GM12875 (cell line): ENCODE measurements at regions not wholly inside any gene's neighbourhood (a gene's known extent, or its start where the extent isn't known, plus 50 kb on each side); places are given as distances from the start of the nearest gene placed in this dataset.

Source experiments
- H3K4me3 ChIP-seq: one replicate; pipeline ENCODE4 v1.5.1; 2011; ENCODE audit warnings: low read depth, low read length, control low read depth
- TF ChIP-seq, protein P1 (sequence below): IDR thresholded peaks from 2 replicates; pipeline ENCODE4 v1.5.1; 2011; ENCODE audit warnings: low read depth, mild to moderate bottlenecking, control low read depth, inconsistent platforms, low read length, moderate library complexity, borderline replicate concordance; ENCODE audit not compliant: insufficient read depth

DNA sequence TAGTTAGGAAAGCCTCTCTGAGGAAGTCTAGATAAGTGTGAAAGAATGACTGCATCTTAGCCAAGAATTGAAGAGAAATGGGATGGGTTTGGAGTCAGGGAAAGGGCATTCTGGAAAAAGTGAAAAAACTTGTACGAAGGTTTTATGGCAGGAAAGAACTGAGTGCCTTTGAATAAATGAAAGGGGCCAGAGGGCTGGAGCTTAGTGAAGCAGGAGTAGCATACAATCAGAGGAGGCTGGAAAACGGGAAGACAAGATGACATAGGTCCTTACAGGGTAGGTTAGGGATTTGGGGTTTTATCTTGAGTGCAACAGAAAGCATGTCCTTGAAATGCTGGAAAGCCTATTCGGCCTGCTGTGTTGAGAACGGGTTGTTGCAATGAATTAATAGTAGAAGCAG is 152.6 kb upstream of the RND3 start:
- TF ChIP-seq, protein P1, sequence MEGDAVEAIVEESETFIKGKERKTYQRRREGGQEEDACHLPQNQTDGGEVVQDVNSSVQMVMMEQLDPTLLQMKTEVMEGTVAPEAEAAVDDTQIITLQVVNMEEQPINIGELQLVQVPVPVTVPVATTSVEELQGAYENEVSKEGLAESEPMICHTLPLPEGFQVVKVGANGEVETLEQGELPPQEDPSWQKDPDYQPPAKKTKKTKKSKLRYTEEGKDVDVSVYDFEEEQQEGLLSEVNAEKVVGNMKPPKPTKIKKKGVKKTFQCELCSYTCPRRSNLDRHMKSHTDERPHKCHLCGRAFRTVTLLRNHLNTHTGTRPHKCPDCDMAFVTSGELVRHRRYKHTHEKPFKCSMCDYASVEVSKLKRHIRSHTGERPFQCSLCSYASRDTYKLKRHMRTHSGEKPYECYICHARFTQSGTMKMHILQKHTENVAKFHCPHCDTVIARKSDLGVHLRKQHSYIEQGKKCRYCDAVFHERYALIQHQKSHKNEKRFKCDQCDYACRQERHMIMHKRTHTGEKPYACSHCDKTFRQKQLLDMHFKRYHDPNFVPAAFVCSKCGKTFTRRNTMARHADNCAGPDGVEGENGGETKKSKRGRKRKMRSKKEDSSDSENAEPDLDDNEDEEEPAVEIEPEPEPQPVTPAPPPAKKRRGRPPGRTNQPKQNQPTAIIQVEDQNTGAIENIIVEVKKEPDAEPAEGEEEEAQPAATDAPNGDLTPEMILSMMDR: no peak

DNA sequence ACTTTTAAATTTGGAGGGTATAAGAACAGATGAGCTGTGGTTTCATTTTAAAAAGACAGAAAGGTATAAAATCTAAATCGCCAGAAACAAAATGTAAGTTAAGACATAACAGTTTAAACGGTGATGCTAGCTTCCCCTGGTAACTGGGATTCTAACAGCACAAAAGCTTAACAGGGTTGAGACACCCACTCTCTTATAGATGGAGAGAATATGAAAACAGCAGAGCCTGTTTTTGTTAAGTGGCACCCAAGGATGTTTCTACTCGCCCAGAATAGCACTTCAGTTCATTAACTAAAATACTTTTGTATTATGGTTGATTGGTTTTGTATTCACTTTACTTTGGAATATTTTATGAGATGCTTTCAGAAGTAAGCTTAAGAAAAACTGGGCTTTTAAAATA is 151.9 kb upstream of the RND3 start:
- TF ChIP-seq, protein P1: no peak

More for the DNA sequence above, 152.6 kb upstream of the RND3 start:
- no peak overlapping the region for H3K4me3 ChIP-seq

DNA sequence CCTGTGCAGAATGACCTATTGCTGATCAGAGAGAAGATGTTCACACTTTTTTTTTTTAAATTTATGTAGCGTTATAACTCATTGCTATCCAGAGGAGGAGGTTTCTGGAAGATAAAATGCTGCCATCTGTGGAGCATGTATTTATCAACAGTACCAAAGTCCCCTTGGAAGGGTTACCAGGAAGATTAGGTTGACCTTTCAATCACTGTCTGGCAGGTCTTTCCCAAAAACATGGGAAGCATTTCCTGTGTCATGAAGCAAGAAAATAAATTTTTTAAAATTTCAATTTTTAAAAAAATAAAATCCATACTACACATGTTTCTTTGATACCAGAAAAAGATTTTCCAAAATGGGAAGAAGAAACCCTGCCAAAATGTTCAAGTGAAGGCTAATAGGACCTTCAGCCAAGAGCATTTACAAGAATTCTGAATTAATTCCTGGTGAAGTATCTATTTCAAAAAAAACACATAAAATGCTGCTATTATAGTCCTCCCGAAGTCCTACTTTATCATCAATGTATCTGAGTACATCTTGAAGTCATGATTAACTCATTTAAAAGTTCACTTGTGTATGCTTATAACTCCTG is 143.9 kb upstream of the RND3 start:
- TF ChIP-seq, protein P1: no peak
- H3K4me3 ChIP-seq: no peak overlapping the region

More for the DNA sequence above, 151.9 kb upstream of the RND3 start:
- no peak overlapping the region for H3K4me3 ChIP-seq

DNA sequence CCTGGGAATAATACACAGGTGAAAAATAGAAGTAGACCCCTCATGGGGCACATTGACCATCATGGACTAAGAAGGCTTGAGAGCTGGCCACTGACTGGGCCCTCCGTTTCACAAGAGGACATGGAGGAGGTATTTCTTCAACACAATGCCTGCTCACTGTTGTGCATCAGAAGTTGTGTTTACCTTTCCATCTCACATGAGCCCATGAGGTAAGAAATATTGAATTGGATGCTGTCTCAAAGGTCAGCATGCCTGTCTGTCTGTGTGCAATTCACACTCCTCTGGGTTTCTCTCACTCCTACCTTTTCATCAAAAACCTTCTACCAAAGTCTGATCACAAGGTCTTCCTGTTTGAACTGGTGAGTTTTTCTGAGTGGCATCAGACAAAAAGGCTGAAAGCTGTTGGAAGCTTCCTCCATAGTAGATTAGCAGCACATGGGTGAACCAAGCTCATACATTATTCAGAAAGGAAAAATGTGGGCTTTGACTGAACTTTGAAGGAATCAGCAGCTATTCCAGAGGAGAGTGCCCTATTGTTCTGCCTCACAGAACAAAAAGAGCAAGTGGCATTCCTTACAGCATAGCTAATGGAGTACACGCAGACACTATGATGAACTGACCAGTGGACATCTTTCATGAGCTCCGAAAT is 143.2 kb upstream of the RND3 start:
- TF ChIP-seq, protein P1: no peak
- H3K4me3 ChIP-seq: no peak overlapping the region

DNA sequence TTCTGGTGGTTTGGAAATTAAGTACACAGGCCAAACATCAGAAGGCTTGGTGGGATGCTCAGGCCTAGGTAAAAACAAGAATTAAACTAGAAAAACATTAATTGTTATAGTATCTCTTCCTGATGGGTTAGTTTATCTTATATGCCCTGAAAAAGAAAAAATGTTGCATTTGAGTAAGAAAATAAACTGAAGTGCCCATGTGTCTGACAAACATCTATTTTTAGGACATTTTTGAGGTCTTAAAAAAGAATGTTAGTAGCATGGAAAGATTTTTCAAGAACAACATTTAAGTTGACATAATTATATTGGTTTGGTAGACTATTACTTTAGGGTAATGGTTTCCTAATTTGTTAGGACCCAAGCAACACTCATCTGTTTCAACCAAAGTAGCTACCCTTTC is 140.1 kb upstream of the RND3 start:
- TF ChIP-seq, protein P1: no peak
- no peak overlapping the region for H3K4me3 ChIP-seq

DNA sequence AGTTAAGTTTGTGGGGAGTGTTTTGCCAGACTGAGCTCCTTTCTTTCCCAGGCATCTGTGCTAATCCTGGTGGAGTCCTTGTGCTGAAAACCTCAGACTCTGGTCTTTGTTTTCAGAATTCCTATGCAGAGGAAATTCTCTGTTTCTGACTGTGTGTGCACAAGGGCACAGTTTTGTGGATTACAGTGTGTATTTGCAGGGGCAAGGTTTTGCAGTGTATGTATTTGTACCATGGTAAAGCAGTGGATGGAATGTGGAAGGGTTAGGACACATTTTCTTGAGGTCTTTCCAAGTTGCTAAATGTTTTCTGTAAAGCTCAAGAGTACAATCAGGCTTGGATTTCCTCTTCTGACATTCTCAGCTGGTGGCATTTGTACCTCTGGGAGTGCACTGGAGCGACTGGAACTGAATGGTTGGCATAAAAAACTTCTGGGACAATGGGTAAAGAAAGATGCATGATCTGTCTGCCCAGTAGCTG is 139.5 kb upstream of the RND3 start:
- TF ChIP-seq, protein P1: no peak
- H3K4me3 ChIP-seq: no peak overlapping the region

DNA sequence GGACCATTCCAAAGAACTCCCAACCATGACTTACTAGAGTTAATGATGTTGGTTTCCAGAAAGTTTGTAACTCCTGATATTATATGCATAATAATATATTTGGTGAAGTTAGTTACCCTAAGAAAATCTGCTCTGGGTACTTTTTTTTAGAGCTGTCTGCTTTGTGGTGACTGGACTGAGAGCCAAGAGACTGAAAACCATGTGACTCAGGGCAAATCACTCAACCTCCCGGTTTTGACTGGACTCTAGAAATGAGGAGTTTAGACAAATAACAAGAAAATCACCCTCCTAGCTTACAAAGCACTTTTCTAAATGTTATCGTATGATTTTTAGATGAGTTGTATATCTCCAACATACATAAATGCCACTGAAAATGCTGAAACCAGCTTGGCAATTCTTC is 138.3 kb upstream of the RND3 start:
- TF ChIP-seq, protein P1: no peak
- no peak overlapping the region for H3K4me3 ChIP-seq
